MM.1S (cell line): ENCODE measurements at regions not wholly inside any gene's neighbourhood (a gene's known extent, or its start where the extent isn't known, plus 50 kb on each side); places are given as distances from the start of the nearest gene placed in this dataset.

Experiments used
- EZH2 ChIP-seq: fragments of 300-600 bp; sonication (generic); optimal IDR thresholded peaks from 2 replicates; pipeline ENCODE3; 2017; ENCODE audit warnings: low read depth, mild to moderate bottlenecking, antibody characterized with exemption, low read length, mixed read lengths
- TF ChIP-seq, protein P1 (sequence below): fragments of 300-600 bp; sonication (generic); IDR thresholded peaks from 2 replicates; pipeline ENCODE4 v1.5.1; 2016; ENCODE audit warnings: antibody characterized with exemption, low read length, mixed read lengths

DNA sequence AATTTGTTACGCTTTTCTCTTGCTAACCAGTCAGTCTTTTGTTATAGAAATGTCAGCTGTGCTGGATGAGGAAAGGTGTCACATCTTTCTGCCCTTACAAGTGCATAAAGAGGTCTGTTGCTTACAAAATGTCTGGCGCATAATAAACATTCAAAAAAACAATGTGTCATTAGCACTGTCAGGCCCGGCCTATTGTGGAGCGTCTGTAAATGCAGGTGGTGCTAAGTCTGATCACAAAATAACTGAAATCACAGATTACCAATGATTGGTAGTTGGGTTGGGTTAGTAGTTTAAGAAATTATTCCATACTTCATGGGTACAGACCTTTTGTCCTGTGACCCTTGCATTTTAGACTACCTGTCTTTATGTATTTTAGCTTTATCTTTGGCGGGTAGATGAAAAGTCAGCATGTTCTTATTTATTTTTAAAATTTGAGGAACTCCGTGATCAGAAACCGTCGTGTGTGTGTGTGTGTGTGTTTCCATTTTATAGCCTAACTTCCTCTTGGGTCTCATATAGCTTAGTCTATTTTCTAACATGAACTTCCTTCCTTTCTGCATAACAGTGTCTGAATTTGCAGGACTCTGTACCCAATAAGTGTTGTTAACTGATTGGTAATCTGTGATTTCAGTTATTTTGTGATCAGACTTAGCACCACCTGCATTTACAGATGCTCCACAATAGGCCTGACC, 88.1 kb upstream of the IFNGR1 start:
- TF ChIP-seq EZH2 = no peak
- TF ChIP-seq, protein P1, sequence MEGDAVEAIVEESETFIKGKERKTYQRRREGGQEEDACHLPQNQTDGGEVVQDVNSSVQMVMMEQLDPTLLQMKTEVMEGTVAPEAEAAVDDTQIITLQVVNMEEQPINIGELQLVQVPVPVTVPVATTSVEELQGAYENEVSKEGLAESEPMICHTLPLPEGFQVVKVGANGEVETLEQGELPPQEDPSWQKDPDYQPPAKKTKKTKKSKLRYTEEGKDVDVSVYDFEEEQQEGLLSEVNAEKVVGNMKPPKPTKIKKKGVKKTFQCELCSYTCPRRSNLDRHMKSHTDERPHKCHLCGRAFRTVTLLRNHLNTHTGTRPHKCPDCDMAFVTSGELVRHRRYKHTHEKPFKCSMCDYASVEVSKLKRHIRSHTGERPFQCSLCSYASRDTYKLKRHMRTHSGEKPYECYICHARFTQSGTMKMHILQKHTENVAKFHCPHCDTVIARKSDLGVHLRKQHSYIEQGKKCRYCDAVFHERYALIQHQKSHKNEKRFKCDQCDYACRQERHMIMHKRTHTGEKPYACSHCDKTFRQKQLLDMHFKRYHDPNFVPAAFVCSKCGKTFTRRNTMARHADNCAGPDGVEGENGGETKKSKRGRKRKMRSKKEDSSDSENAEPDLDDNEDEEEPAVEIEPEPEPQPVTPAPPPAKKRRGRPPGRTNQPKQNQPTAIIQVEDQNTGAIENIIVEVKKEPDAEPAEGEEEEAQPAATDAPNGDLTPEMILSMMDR = no peak
